H54 (cell line): ENCODE measurements at regions not wholly inside any gene's neighbourhood (a gene's known extent, or its start where the extent isn't known, plus 50 kb on each side); places are given as distances from the start of the nearest gene placed in this dataset.
A peak's percentile ranks its signal among the peaks of the same experiment; 100 is the strongest.

Source experiments
- DNase-seq: peaks from one replicate; pipeline ENCODE4 v3.0.0; 2011; ENCODE audit warnings: low spot score, mixed read lengths; ENCODE audit not compliant: insufficient read length
- FAIRE-seq: peaks from 3 replicates; lab custom pipeline; 2011; peaks lifted over from hg19 to GRCh38; lab: Jason Lieb, UNC
- POLR2A ChIP-seq: IDR thresholded peaks from 2 replicates; pipeline ENCODE4 v1.6.1; 2011; ENCODE audit warnings: low read depth, mild to moderate bottlenecking, low read length

- FAIRE-seq, result no peak
- no peak for TF ChIP-seq POLR2A
- DNase-seq, result no peak
Measured at GRCh38 chr2:19580264-19580663, 221.8 kb upstream of the OSR1 start.

DNA sequence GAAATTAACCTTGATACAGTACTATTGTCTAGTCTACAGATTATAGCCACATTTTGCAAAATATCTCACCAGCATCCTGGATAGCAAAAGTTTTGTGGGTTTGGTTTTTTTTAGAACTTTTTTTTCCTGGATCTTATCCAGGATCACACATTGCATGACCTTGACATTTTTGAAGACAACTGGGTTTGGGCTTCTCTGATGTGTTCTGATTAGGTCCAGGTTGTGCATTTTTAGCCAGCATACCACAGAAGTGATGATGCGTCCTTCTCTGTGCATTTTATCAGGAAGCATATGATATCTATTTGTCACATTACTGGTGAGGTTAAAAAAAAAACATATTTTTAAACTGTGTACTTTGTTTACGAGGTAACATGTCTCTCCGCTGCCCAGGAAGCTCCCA is 221.0 kb upstream of the OSR1 start:
- DNase-seq (no peak), FAIRE-seq (no peak)
- no peak for TF ChIP-seq POLR2A

DNA sequence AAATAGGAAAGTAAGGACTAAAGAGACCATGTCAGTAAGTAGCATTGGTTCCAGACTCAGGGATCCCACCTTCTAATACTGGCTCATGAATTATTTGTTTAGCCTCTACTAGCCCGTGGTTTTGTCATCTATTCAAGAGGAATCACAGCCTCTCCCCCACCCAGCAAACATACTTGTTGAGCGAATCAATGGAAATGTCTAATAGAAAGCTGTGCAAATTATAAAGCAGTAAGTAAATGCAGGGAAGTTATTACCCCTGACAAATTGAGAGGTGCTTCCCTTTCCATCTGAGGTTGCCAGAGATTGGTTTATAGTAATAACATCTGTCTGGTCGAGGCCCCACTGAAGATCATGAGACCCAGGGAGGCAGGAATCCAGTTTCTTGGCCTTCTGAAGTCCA is 219.3 kb upstream of the OSR1 start:
- DNase-seq, result no peak
- no peak for TF ChIP-seq POLR2A
- no peak for FAIRE-seq

GRCh38 chr2:19576411-19576810 is 218.0 kb upstream of the OSR1 start:
- no peak for FAIRE-seq

DNA sequence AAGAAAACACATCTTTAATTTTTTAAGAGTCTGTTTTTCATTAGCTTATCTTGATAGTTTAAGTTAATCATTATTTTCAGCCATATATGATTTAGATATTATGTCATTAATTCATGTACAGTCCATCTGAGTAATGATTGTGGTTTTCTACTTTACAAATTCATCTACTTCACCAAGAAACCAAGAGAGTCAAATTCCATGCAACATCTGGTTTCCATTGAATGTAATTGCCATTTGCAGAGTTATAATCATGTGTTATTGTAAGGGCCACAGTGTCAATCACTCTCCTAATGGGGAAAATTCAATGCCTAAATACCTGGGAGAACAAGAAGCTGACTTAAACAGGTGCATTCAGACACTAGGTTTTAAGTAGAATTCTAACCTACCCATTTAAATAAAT is 217.2 kb upstream of the OSR1 start:
- TF ChIP-seq POLR2A, result no peak
- no peak for FAIRE-seq
- no peak for DNase-seq

More at GRCh38 chr2:19576411-19576810, 218.0 kb upstream of the OSR1 start:
- no peak for TF ChIP-seq POLR2A
- DNase-seq, result no peak

- DNase-seq, result peak; percentile 4
- no peak for FAIRE-seq
- no peak for TF ChIP-seq POLR2A
Measured at GRCh38 chr2:19574778-19575260, 216.4 kb upstream of the OSR1 start.

GRCh38 chr2:19573784-19574183 is 215.4 kb upstream of the OSR1 start:
- no peak for TF ChIP-seq POLR2A
- FAIRE-seq (no peak), DNase-seq (no peak)

- DNase-seq (no peak), FAIRE-seq (no peak)
- no peak for TF ChIP-seq POLR2A
Measured at GRCh38 chr2:19571773-19572172, 213.3 kb upstream of the OSR1 start.

DNA sequence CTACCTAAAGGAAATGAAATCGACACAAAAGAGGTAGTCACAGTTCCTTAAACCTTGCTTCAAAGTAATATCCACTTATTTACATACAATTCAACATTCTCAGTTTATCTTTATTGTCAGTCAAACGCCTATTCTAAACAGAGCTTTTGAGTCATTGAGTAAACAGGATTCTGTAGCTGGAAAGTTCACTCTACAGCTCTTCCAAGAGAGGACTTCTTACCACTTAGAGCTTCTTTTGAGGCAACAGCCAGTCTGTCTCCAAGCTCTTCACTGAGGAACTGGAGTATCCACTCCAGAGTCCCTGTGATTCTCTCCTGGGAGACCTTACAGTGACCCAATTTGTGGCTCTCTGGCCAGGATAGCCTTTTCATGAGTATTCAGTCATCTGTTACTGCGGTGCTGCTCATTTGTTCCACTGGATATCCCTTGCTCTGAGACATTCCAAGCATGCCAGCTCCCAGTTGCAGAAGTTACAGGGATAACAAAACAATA is 210.9 kb upstream of the OSR1 start:
- DNase-seq (no peak), FAIRE-seq (no peak)
- TF ChIP-seq POLR2A, result no peak

- TF ChIP-seq POLR2A, result no peak
- FAIRE-seq, result no peak
- DNase-seq, result no peak
Measured at GRCh38 chr2:19568809-19569208, 210.4 kb upstream of the OSR1 start.

DNA sequence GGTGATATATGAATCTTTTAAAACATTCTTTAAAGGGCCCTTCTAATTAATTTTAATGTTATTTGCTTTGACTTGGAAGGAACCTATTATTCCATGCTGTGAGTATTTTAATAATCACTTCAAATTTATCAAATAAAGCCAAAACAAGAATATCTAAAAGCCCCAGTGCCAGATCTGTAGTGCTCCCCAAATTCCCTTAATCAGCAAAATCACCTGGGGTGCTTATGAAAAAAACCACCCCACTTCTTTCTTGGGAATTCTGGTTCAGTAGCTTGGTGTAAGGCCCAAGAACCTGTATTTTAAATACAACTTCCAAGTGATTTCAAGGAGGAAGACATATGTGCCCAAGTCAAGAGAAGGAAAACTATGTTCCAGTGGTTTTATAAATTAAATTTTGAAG is 202.4 kb upstream of the OSR1 start:
- no peak for TF ChIP-seq POLR2A
- FAIRE-seq, result no peak
- no peak for DNase-seq

DNA sequence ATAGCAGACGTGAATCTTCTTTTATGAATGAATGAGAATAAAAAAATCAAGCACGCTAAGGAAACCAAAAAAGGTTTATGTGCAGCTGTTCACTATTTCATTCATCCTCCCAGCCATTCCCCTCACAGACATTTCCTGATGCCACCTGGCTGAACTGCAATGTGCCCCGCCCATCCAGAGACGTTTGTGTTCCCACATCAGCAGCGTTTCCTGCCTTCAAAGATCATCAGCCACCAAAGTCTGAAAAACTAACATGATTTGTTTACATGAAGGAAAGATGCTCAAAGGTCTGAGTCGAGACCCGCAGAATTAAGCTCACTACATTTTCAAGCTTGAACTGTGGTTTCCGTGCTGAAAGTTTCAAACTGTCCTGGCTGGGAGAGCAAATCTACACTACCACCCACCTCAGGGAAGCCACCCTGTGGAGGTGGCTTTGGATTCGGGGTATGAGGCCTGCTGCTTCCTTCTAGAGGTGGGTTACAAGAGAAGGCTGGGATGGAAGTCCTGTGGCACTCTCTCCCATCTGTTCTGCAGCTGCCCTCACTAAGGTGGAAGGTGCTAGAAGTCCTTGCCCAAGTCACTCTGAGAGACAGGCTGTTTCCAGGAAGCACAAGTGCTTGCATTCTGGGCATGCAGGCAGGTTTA is 201.3 kb upstream of the OSR1 start:
- FAIRE-seq (no peak), DNase-seq (no peak)
- TF ChIP-seq POLR2A, result no peak

DNA sequence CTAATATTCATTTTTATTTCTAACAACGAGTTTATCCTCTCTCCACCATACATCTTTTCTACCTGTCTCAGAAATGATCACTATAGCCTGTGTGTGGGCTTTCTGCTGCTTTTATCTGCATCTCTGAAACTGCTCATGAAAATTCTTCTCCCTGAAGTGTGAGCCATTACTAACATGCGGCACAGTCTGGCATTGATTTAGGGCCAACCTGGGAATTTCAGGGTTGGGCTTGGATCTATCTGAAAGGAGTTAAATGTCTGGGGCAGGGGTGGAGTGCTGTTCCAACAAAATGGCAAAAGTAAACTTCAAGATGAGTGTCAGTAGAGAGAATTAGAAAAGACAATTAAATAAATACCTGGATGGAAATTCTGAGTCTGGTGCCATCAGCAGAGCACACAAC is 198.2 kb upstream of the OSR1 start:
- no peak for FAIRE-seq
- no peak for TF ChIP-seq POLR2A
- no peak for DNase-seq

DNA sequence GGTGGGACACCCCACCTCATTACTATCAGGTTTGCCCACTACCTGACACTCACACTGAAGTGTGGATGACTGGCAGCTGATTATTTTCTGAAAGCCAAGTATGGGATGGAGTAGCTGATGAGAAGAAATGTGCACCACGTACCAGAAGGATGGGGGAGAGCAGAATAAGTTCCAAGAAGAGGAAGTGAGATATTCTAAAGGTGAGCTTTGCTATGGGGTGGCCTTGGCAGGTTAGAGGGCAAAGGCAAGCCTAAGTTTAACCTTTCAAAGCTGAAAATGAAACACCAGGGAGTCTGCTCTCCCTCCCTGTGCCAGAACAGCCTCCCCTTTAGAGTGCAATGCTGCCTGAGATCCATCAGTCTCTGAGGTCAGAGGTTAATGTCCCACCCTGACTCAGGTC is 196.1 kb upstream of the OSR1 start:
- FAIRE-seq, result no peak

DNA sequence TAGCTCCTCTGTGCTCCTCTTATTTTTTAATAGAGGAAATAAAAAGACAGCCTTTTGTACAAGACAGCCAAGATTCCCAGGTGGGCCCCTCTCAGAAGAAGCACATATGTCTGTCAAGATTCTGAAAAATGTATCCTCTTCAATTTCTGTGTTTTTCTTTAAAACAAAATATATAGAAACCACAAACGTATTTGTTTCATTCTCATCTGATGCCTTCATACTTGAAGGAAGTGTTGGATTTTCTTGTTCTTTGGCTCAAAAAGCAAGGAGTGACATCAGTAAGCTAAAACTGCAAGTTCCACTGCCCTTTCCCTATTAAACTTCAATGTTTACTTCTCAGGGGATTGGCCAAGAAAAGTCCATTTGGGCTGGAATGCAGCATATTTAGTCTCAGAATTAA is 193.8 kb upstream of the OSR1 start:
- no peak for TF ChIP-seq POLR2A
- no peak for DNase-seq
- FAIRE-seq, result no peak

More for the DNA sequence above, 196.1 kb upstream of the OSR1 start:
- DNase-seq, result no peak
- no peak for TF ChIP-seq POLR2A
